H9 (cell line): ENCODE measurements at regions not wholly inside any gene's neighbourhood (a gene's known extent, or its start where the extent isn't known, plus 50 kb on each side); places are given as distances from the start of the nearest gene placed in this dataset.

Experiments
- DNase-seq: peaks from one replicate; pipeline ENCODE4 v3.0.0-alpha.2; 2017
- H2AFZ ChIP-seq: one replicate; pipeline ENCODE4 v1.6.1; 2013; ENCODE audit warnings: mild to moderate bottlenecking, low read length, control low read depth, moderate library complexity
- H2AK5ac ChIP-seq: 2 replicates; pipeline ENCODE4 v1.6.1; 2013; ENCODE audit warnings: low read length, control low read depth, mixed read lengths; ENCODE audit not compliant: insufficient read length
- H2BK120ac ChIP-seq: one replicate; pipeline ENCODE4 v1.6.1; 2013; ENCODE audit warnings: low read depth, mild to moderate bottlenecking, low read length, control low read depth, inconsistent platforms; ENCODE audit not compliant: poor library complexity, severe bottlenecking
- H2BK12ac ChIP-seq: 2 replicates; pipeline ENCODE4 v1.6.1; 2013; ENCODE audit warnings: low read length, control low read depth, mixed read lengths, low read depth; ENCODE audit not compliant: insufficient read length
- H2BK15ac ChIP-seq: 2 replicates; pipeline ENCODE4 v1.6.1; 2013; ENCODE audit warnings: low read depth, low read length, control low read depth
- H2BK20ac ChIP-seq: one replicate; pipeline ENCODE4 v1.6.1; 2013; ENCODE audit warnings: low read depth, mild to moderate bottlenecking, low read length, control low read depth, inconsistent platforms; ENCODE audit not compliant: poor library complexity, severe bottlenecking
- H2BK5ac ChIP-seq: 2 replicates; pipeline ENCODE4 v1.6.1; 2013; ENCODE audit warnings: low read length, control low read depth, mixed read lengths; ENCODE audit not compliant: insufficient read length
- H3K14ac ChIP-seq: 2 replicates; pipeline ENCODE4 v1.6.1; 2013; ENCODE audit warnings: low read length, control low read depth; ENCODE audit not compliant: insufficient read depth
- H3K18ac ChIP-seq: 2 replicates; pipeline ENCODE4 v1.6.1; 2013; ENCODE audit warnings: low read depth, mild to moderate bottlenecking, mixed read lengths, low read length, control low read depth; ENCODE audit not compliant: insufficient read length
- H3K23ac ChIP-seq: 2 replicates; pipeline ENCODE4 v1.6.1; 2013; ENCODE audit warnings: low read length, control low read depth, mixed read lengths, low read depth; ENCODE audit not compliant: insufficient read length
- H3K23me2 ChIP-seq: 2 replicates; pipeline ENCODE4 v1.6.1; 2013; ENCODE audit warnings: low read depth, mild to moderate bottlenecking, mixed read lengths, low read length, control low read depth; ENCODE audit not compliant: insufficient read length, poor library complexity, severe bottlenecking
- H3K27ac ChIP-seq: 2 replicates; pipeline ENCODE4 v1.5.1; 2013; ENCODE audit warnings: low read length, control low read depth, mixed read lengths, low read depth; ENCODE audit not compliant: insufficient read length
- H3K27me3 ChIP-seq: 2 replicates; pipeline ENCODE4 v1.6.1; 2013; ENCODE audit warnings: low read length, control low read depth, inconsistent platforms; ENCODE audit not compliant: insufficient read depth
- H3K4ac ChIP-seq: 2 replicates; pipeline ENCODE4 v1.6.1; 2013; ENCODE audit warnings: low read depth, mild to moderate bottlenecking, control low read depth, inconsistent platforms, low read length, moderate library complexity
- H3K4me1 ChIP-seq: 2 replicates; pipeline ENCODE4 v1.6.1; 2013; ENCODE audit warnings: low read length, control low read depth, inconsistent platforms; ENCODE audit not compliant: insufficient read depth
- H3K4me2 ChIP-seq: 2 replicates; pipeline ENCODE4 v1.6.1; 2013; ENCODE audit warnings: low read length, control low read depth, mixed read lengths; ENCODE audit not compliant: insufficient read length, insufficient read depth
- H3K56ac ChIP-seq: 2 replicates; pipeline ENCODE4 v1.6.1; 2013; ENCODE audit warnings: low read depth, mild to moderate bottlenecking, mixed read lengths, low read length, control low read depth; ENCODE audit not compliant: insufficient read length
- H3K79me1 ChIP-seq: 2 replicates; pipeline ENCODE4 v1.6.1; 2013; ENCODE audit warnings: low read depth, mild to moderate bottlenecking, moderate library complexity, low read length, control low read depth, inconsistent platforms; ENCODE audit not compliant: insufficient read depth, poor library complexity, severe bottlenecking
- H3K79me2 ChIP-seq: 2 replicates; pipeline ENCODE4 v1.6.1; 2013; ENCODE audit warnings: low read length, control low read depth, inconsistent platforms; ENCODE audit not compliant: insufficient read depth
- H3K9ac ChIP-seq: 2 replicates; pipeline ENCODE4 v1.6.1; 2013; ENCODE audit warnings: low read length, control low read depth, mixed read lengths; ENCODE audit not compliant: insufficient read length; ENCODE audit errors: extremely low read depth
- H3K9me3 ChIP-seq: one replicate; pipeline ENCODE4 v1.6.1; 2013; ENCODE audit warnings: low read depth, low read length, inconsistent platforms; ENCODE audit not compliant: control insufficient read depth
- H3T11ph ChIP-seq: one replicate; pipeline ENCODE4 v1.6.1; 2013; ENCODE audit warnings: mild to moderate bottlenecking, low read length, control low read depth, inconsistent platforms
- H4K20me1 ChIP-seq: one replicate; pipeline ENCODE4 v1.6.1; 2013; ENCODE audit not compliant: control insufficient read depth, insufficient read length, insufficient read depth
- H4K5ac ChIP-seq: 2 replicates; pipeline ENCODE4 v1.6.1; 2013; ENCODE audit warnings: low read depth, mild to moderate bottlenecking, mixed read lengths, low read length, control low read depth; ENCODE audit not compliant: insufficient read length
- H4K8ac ChIP-seq: replicated peaks from 2 replicates; pipeline ENCODE4 v1.6.1; 2013; ENCODE audit warnings: low read length, control low read depth, mixed read lengths, low read depth; ENCODE audit not compliant: insufficient read length
- H4K91ac ChIP-seq: 2 replicates; pipeline ENCODE4 v1.6.1; 2013; ENCODE audit warnings: low read depth, mild to moderate bottlenecking, moderate library complexity, mixed read lengths, low read length, control low read depth; ENCODE audit not compliant: insufficient read length
- H3K27ac Mint-ChIP-seq, 3 experiments: 2 replicates in 2 of 3; 3 replicates in 1 of 3; pipeline ENCODE4 v1.8.0; 2020 to 2021; ENCODE audit warnings: mixed read lengths in 3 of 3, mild to moderate bottlenecking in 1 of 3, moderate library complexity in 1 of 3
- H3K27me3 Mint-ChIP-seq: 2 replicates; pipeline ENCODE4 v1.8.0; 2021; ENCODE audit warnings: low read depth, mild to moderate bottlenecking, moderate library complexity, mixed read lengths
- H3K36me3 Mint-ChIP-seq, 3 experiments: 2 replicates in 2 of 3; 3 replicates in 1 of 3; pipeline ENCODE4 v1.8.0; 2020 to 2021; ENCODE audit warnings: low read depth in 3 of 3, mixed read lengths in 3 of 3; ENCODE audit not compliant: insufficient read depth in 1 of 3
- H3K4me1 Mint-ChIP-seq, 2 experiments: 2 replicates each; pipeline ENCODE4 v1.8.0; 2020; ENCODE audit warnings: mixed read lengths in 2 of 2
- H3K4me3 Mint-ChIP-seq, 2 experiments: 2 replicates in 1 of 2; 3 replicates in 1 of 2; pipeline ENCODE4 v1.8.0; 2020 to 2021; ENCODE audit warnings: mild to moderate bottlenecking in 2 of 2, mixed read lengths in 2 of 2, moderate library complexity in 1 of 2
- H3K9me3 Mint-ChIP-seq, 2 experiments: 2 replicates in 1 of 2; 3 replicates in 1 of 2; pipeline ENCODE4 v1.8.0; 2020; ENCODE audit warnings: mild to moderate bottlenecking in 2 of 2, mixed read lengths in 2 of 2, moderate library complexity in 1 of 2
- WGBS: extraction: QIAGEN DNeasy Blood & Tissue Kit; methylation state at CpG from one replicate; pipeline ENCODE4 v1.1.7; 2013; ENCODE audit warnings: missing lambda C conversion rate, low lambda C conversion rate, mixed read lengths; ENCODE audit not compliant: insufficient read length; ENCODE audit errors: extremely low coverage; 5-methylcytosine and 5-hydroxymethylcytosine counted together
- TF ChIP-seq, protein P1 (sequence below): fragments of 200-600 bp; sonication (generic); conservative IDR thresholded peaks from 3 replicates; pipeline ENCODE4 v1.8.0; 2021; ENCODE audit warnings: antibody characterized with exemption, mild to moderate bottlenecking

DNA sequence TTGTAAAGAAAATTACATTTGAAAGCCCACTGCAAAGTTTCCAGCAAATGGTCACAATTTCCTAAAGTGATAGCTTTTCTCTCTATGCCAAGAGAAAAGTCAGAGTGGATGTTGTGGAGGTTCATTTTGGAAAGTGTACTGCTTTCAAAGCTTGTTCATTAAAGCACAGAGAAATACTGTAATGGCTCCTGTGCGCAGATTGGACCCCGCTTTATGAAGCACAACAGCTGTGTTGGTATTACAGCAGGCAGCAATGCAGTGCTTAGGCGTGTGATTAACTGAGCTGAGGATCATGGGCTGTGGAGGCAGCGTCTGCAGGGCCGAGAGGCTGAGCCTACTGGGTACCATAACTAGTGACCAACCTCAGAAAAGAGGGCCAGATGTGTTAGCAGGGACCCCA, 478.4 kb upstream of the CFAP20DC start:
- Mint-ChIP-seq H3K4me3 (no peak overlapping the region), H3K4me1 (no peaks in the 10 kb centered on the region), H3K27ac (no peak overlapping the region), H3K9me3 (no peaks in the 10 kb centered on the region), H3K36me3 (no peaks in the 10 kb centered on the region), H3K27me3 (peaks cover 2% of the 10 kb centered on the region)
- no peak overlapping the region for H2BK20ac ChIP-seq
- no peak overlapping the region for H3K9ac ChIP-seq
- no peak overlapping the region for H3K56ac ChIP-seq
- H3K4me1 ChIP-seq: no peaks in the 10 kb centered on the region
- H3K4me2 ChIP-seq: no peak overlapping the region
- no peak overlapping the region for H4K5ac ChIP-seq
- H3K27ac ChIP-seq: no peak overlapping the region
- no peak overlapping the region for H3T11ph ChIP-seq
- H4K91ac ChIP-seq: no peak overlapping the region
- 0 out of 2 replicates have a peak, but pooled peaks cover 2% of the 10 kb centered on the region for H3K27me3 ChIP-seq
- H4K8ac ChIP-seq: no peak overlapping the region
- no peak overlapping the region for H2BK5ac ChIP-seq
- no peak overlapping the region for H3K14ac ChIP-seq
- H4K20me1 ChIP-seq: no peaks in the 10 kb centered on the region
- no peaks in the 10 kb centered on the region for H3K79me2 ChIP-seq
- no peak overlapping the region for H3K23ac ChIP-seq
- no peak overlapping the region; the same call in 1 of the 2 replicates for H2BK15ac ChIP-seq
- H3K79me1 ChIP-seq: no peaks in the 10 kb centered on the region
- H3K9me3 ChIP-seq: no peaks in the 10 kb centered on the region
- H3K18ac ChIP-seq: no peak overlapping the region
- no peaks in the 10 kb centered on the region for H3K23me2 ChIP-seq
- H2BK12ac ChIP-seq: no peak overlapping the region
- H3K4ac ChIP-seq: no peak overlapping the region
- no CpG with 5 or more reads among the region's 5 CpGs for WGBS
- no peak overlapping the region for H2AFZ ChIP-seq
- no peak overlapping the region for H2BK120ac ChIP-seq
- DNase-seq: no peak
- no peak overlapping the region for H2AK5ac ChIP-seq
- TF ChIP-seq, protein P1, sequence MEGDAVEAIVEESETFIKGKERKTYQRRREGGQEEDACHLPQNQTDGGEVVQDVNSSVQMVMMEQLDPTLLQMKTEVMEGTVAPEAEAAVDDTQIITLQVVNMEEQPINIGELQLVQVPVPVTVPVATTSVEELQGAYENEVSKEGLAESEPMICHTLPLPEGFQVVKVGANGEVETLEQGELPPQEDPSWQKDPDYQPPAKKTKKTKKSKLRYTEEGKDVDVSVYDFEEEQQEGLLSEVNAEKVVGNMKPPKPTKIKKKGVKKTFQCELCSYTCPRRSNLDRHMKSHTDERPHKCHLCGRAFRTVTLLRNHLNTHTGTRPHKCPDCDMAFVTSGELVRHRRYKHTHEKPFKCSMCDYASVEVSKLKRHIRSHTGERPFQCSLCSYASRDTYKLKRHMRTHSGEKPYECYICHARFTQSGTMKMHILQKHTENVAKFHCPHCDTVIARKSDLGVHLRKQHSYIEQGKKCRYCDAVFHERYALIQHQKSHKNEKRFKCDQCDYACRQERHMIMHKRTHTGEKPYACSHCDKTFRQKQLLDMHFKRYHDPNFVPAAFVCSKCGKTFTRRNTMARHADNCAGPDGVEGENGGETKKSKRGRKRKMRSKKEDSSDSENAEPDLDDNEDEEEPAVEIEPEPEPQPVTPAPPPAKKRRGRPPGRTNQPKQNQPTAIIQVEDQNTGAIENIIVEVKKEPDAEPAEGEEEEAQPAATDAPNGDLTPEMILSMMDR: no peak
